ENCODE measurements at regions not wholly inside any gene's neighbourhood (a gene's known extent, or its start where the extent isn't known, plus 50 kb on each side); places are given as distances from the start of the nearest gene placed in this dataset.

GRCh38 chr5:92505925-92506324 is 1075.1 kb downstream of the NR2F1-AS1 start:
- Histone ChIP-seq H3K9me2 (ENCODE audit: insufficient read depth, low read length) (no peaks in the 10 kb centered on the region), H3K27ac (ENCODE audit: low read length) (no peak overlapping the region), H2AFZ (ENCODE audit: low read depth, low read length) (no peak overlapping the region), H3K79me2 (replicated peaks; ENCODE audit: insufficient read depth, low read length) (no peaks in the 10 kb centered on the region), H3K27me3 (ENCODE audit: insufficient read depth, low read depth, low read length) (no peaks in the 10 kb centered on the region), H4K20me1 (ENCODE audit: insufficient read depth) (no peaks in the 10 kb centered on the region), H3K9ac (ENCODE audit: low read length) (no peak overlapping the region), H3F3A (ENCODE audit: insufficient read depth, low read length, poor library complexity, severe bottlenecking) (no peaks in the 10 kb centered on the region), H3K4me3 (ENCODE audit: low read length) (no peak overlapping the region), H3K36me3 (ENCODE audit: insufficient read depth, low read length) (no peaks in the 10 kb centered on the region), H3K9me3 (ENCODE audit: low read length) (peaks cover 8% of the 10 kb centered on the region), H3K4me2 (ENCODE audit: low read length) (no peak overlapping the region)
- TF ChIP-seq SMC3 (conservative IDR thresholded peaks at IDR 0.05; ENCODE audit: poor library complexity): no peak
- TF ChIP-seq MXI1 (conservative IDR thresholded peaks at IDR 0.05; ENCODE audit: poor library complexity, severe bottlenecking): no peak
- no peak for TF ChIP-seq TAF1 (IDR thresholded peaks at IDR 0.05; ENCODE audit: low read depth)
- TF ChIP-seq RAD21 (conservative IDR thresholded peaks at IDR 0.05): no peak
- TF ChIP-seq EZH2 (IDR thresholded peaks at IDR 0.05; ENCODE audit: borderline replicate concordance, insufficient read depth, low read length, poor library complexity, severe bottlenecking): no peak
- TF ChIP-seq REST (IDR thresholded peaks at IDR 0.05; ENCODE audit: borderline replicate concordance): no peak
- TF ChIP-seq POLR2AphosphoS5 (IDR thresholded peaks at IDR 0.05): no peak
- TF ChIP-seq CTCF (IDR thresholded peaks at IDR 0.05; ENCODE audit: poor library complexity, severe bottlenecking): no peak
- no peak for TF ChIP-seq EP300 (conservative IDR thresholded peaks at IDR 0.05; ENCODE audit: poor library complexity, severe bottlenecking)

GRCh38 chr5:92505145-92505544 is 1075.9 kb downstream of the NR2F1-AS1 start:
- H3K9me3 ChIP-seq (ENCODE audit: low read length): peaks cover 8% of the 10 kb centered on the region
- H3K9ac ChIP-seq (ENCODE audit: low read length): no peak overlapping the region
- H3K4me2 ChIP-seq (ENCODE audit: low read length): no peak overlapping the region
- H3K9me2 ChIP-seq (ENCODE audit: insufficient read depth, low read length): no peaks in the 10 kb centered on the region
- TF ChIP-seq MXI1 (conservative IDR thresholded peaks at IDR 0.05; ENCODE audit: poor library complexity, severe bottlenecking) (no peak), POLR2AphosphoS5 (IDR thresholded peaks at IDR 0.05) (no peak), SMC3 (conservative IDR thresholded peaks at IDR 0.05; ENCODE audit: poor library complexity) (no peak), REST (IDR thresholded peaks at IDR 0.05; ENCODE audit: borderline replicate concordance) (no peak)
- H4K20me1 ChIP-seq (ENCODE audit: insufficient read depth): no peaks in the 10 kb centered on the region
- H3F3A ChIP-seq (ENCODE audit: insufficient read depth, low read length, poor library complexity, severe bottlenecking): no peaks in the 10 kb centered on the region
- H3K27ac ChIP-seq (ENCODE audit: low read length): no peak overlapping the region
- no peaks in the 10 kb centered on the region for H3K79me2 ChIP-seq (replicated peaks; ENCODE audit: insufficient read depth, low read length)
- H3K27me3 ChIP-seq (ENCODE audit: insufficient read depth, low read depth, low read length): no peaks in the 10 kb centered on the region
- no peak overlapping the region for H3K4me3 ChIP-seq (ENCODE audit: low read length)
- H2AFZ ChIP-seq (ENCODE audit: low read depth, low read length): no peak overlapping the region
- no peaks in the 10 kb centered on the region for H3K36me3 ChIP-seq (ENCODE audit: insufficient read depth, low read length)
